CD4-positive, alpha-beta T cell (primary cell): ENCODE measurements at regions not wholly inside any gene's neighbourhood (a gene's known extent, or its start where the extent isn't known, plus 50 kb on each side); places are given as distances from the start of the nearest gene placed in this dataset.
"Not testable (repeated sequence)": the region's sequence is repeated elsewhere in the genome, so short reads cannot be mapped to it uniquely, and the experiment has no call there.

Experiments used
- ATAC-seq: fragments of 200-7000 bp; cut with Tn5 transposase; one replicate; pipeline ENCODE4 v1.10.0; 2022; ENCODE audit warnings: mild to moderate bottlenecking; ENCODE audit not compliant: poor library complexity
- CTCF ChIA-PET: fragments of 350-600 bp; sonication (Branson Sonifier 250); formaldehyde crosslinking; loops from one replicate; lab custom pipeline; 2021; ENCODE audit warnings: antibody characterized with exemption, inconsistent platforms; lab: Charles Lee
- POLR2A ChIA-PET: fragments of 350-600 bp; sonication (Branson Sonifier 250); formaldehyde crosslinking; loops from one replicate; lab custom pipeline; 2021; ENCODE audit warnings: antibody characterized with exemption, inconsistent platforms; lab: Charles Lee
- DNase-seq, 14 experiments: peaks; one replicate each; pipeline ENCODE4 v3.0.0-alpha.2; 2013 to 2020; ENCODE audit warnings: mixed read lengths in 2 of 14
- H3K27ac ChIP-seq, 2 donors: one replicate each; pipeline versions ENCODE4 v1.5.1 to v1.7.0; 2013; ENCODE audit warnings: low read length in 2 of 2, low read depth in 1 of 2, mild to moderate bottlenecking in 1 of 2
- H3K27me3 ChIP-seq, 2 experiments: 1 replicate in 1 of 2; 2 replicates in 1 of 2; pipeline versions ENCODE4 v1.6.1 to v1.7.0; 2013; ENCODE audit warnings: low read length in 2 of 2, control low read depth in 1 of 2, mild to moderate bottlenecking in 1 of 2, moderate library complexity in 1 of 2; ENCODE audit not compliant: insufficient read depth in 2 of 2, control insufficient read depth in 1 of 2
- H3K36me3 ChIP-seq: one replicate; pipeline ENCODE4 v1.6.1; 2013; ENCODE audit warnings: low read length, control low read depth; ENCODE audit not compliant: insufficient read depth
- H3K4me1 ChIP-seq: one replicate; pipeline ENCODE4 v1.6.1; 2013; ENCODE audit warnings: low read length, control low read depth; ENCODE audit not compliant: insufficient read depth
- H3K4me3 ChIP-seq: one replicate; pipeline ENCODE4 v1.5.1; 2013; ENCODE audit warnings: mild to moderate bottlenecking, low read length, moderate library complexity
- H3K9me3 ChIP-seq, 2 experiments: 1 replicate in 1 of 2; 2 replicates in 1 of 2; pipeline versions ENCODE4 v1.6.1 to v1.7.0; 2013; ENCODE audit warnings: low read length in 2 of 2, mild to moderate bottlenecking in 2 of 2, control low read depth in 1 of 2, moderate library complexity in 1 of 2; ENCODE audit not compliant: control insufficient read depth in 1 of 2, insufficient read depth in 1 of 2
- H3K27ac Mint-ChIP-seq: one replicate; pipeline ENCODE4 v1.8.0; 2020; ENCODE audit warnings: mixed read lengths
- H3K27me3 Mint-ChIP-seq: one replicate; pipeline ENCODE4 v1.8.0; 2021; ENCODE audit warnings: mixed read lengths
- H3K36me3 Mint-ChIP-seq: one replicate; pipeline ENCODE4 v1.8.0; 2021; ENCODE audit warnings: low read depth, mixed read lengths
- H3K4me1 Mint-ChIP-seq: one replicate; pipeline ENCODE4 v1.8.0; 2021; ENCODE audit warnings: low read depth, mixed read lengths
- H3K4me3 Mint-ChIP-seq: one replicate; pipeline ENCODE4 v1.8.0; 2020; ENCODE audit warnings: mild to moderate bottlenecking, mixed read lengths
- H3K9me3 Mint-ChIP-seq: one replicate; pipeline ENCODE4 v1.8.0; 2020; ENCODE audit warnings: mixed read lengths
- CTCF ChIP-seq: fragments of 200-600 bp; IDR thresholded peaks from one replicate; pipeline ENCODE4 v1.8.0; 2022; ENCODE audit warnings: antibody characterized with exemption, mild to moderate bottlenecking
- intact Hi-C, 2 experiments: fragments of 100-400 bp; cut with DNase I in 1 of 2; cut with micrococcal nuclease in 1 of 2; formaldehyde crosslinking; loops; one replicate each; pipeline versions ENCODE4 v1.15.1 to v1.9.0; 2023 to 2025; cut with DNase I, micrococcal nuclease

GRCh38 chr3:143175940-143176894 is 56.6 kb downstream of the CHST2 start:
- POLR2A ChIA-PET = interaction anchor here (1.5 kb wide), 1 partner anchor 21 kb away, joined by 4 read pairs; no protein-coding TSS in a partner anchor
- DNase-seq, ATAC-seq, intact Hi-C loops, H3K4me3 ChIP-seq, H3K27me3 ChIP-seq, H3K27ac ChIP-seq, H3K9me3 Mint-ChIP-seq, H3K9me3 ChIP-seq, H3K36me3 ChIP-seq, H3K36me3 Mint-ChIP-seq, H3K4me3 Mint-ChIP-seq, CTCF ChIA-PET, H3K27me3 Mint-ChIP-seq: not testable (repeated sequence)
- Mint-ChIP-seq H3K27ac (peak overlapping the region; percentile 61), H3K4me1 (peaks cover 58% of the 10 kb centered on the region)
- peaks cover 18% of the 10 kb centered on the region for H3K4me1 ChIP-seq

- H3K9me3 Mint-ChIP-seq, H3K4me1 ChIP-seq, POLR2A ChIA-PET, H3K4me3 Mint-ChIP-seq, DNase-seq, H3K4me3 ChIP-seq, H3K27me3 ChIP-seq, H3K36me3 Mint-ChIP-seq, H3K36me3 ChIP-seq, ATAC-seq, H3K27ac Mint-ChIP-seq, H3K9me3 ChIP-seq, intact Hi-C loops, H3K27ac ChIP-seq, H3K27me3 Mint-ChIP-seq, CTCF ChIA-PET: not testable (repeated sequence)
- peaks cover 49% of the 10 kb centered on the region for H3K4me1 Mint-ChIP-seq
Measured at GRCh38 chr3:143177965-143178364, 58.4 kb downstream of the CHST2 start.

- H3K9me3 Mint-ChIP-seq, intact Hi-C loops, H3K4me1 ChIP-seq, H3K36me3 Mint-ChIP-seq, H3K27me3 ChIP-seq, H3K4me3 ChIP-seq, H3K27ac ChIP-seq, H3K9me3 ChIP-seq, H3K4me3 Mint-ChIP-seq, H3K36me3 ChIP-seq, ATAC-seq, H3K27me3 Mint-ChIP-seq, CTCF ChIA-PET, H3K27ac Mint-ChIP-seq, DNase-seq: not testable (repeated sequence)
- peaks cover 53% of the 10 kb centered on the region for H3K4me1 Mint-ChIP-seq
- POLR2A ChIA-PET = interaction anchor here (0.6 kb wide), 1 partner anchor 179 kb away, joined by 3 read pairs; no protein-coding TSS in a partner anchor
Measured at GRCh38 chr3:143178775-143179548, 59.4 kb downstream of the CHST2 start.

- no peak for DNase-seq
- Histone ChIP-seq H3K27me3 (no peaks in the 10 kb centered on the region), H3K4me1 (peaks cover 8% of the 10 kb centered on the region), H3K9me3 (peaks cover 0 to 9% of the 10 kb centered on the region in 2 experiments), H3K4me3 (no peak overlapping the region), H3K36me3 (no peaks in the 10 kb centered on the region), H3K27ac (no peak overlapping the region)
- Mint-ChIP-seq H3K4me1 (peaks cover 52% of the 10 kb centered on the region), H3K4me3 (no peak overlapping the region), H3K36me3 (no peaks in the 10 kb centered on the region), H3K9me3 (no peaks in the 10 kb centered on the region), H3K27me3 (no peaks in the 10 kb centered on the region), H3K27ac (peak overlapping the region; percentile 19)
- POLR2A ChIA-PET = interaction anchor here (0.6 kb wide), 1 partner anchor 179 kb away, joined by 3 read pairs; no protein-coding TSS in a partner anchor
- CTCF ChIA-PET = no interaction called here
- intact Hi-C loops = no loop called here
- no peak for TF ChIP-seq CTCF
- no peak for ATAC-seq
Measured at GRCh38 chr3:143179603-143180002, 60.0 kb downstream of the CHST2 start.

GRCh38 chr3:143180860-143181259 is 61.3 kb downstream of the CHST2 start:
- H3K4me3 Mint-ChIP-seq, H3K36me3 ChIP-seq, H3K27me3 Mint-ChIP-seq, H3K27ac ChIP-seq, H3K4me3 ChIP-seq, ATAC-seq, intact Hi-C loops, H3K4me1 ChIP-seq, POLR2A ChIA-PET, DNase-seq, H3K27ac Mint-ChIP-seq, H3K36me3 Mint-ChIP-seq, CTCF ChIA-PET, H3K27me3 ChIP-seq, H3K9me3 Mint-ChIP-seq, H3K9me3 ChIP-seq: not testable (repeated sequence)
- peaks cover 42% of the 10 kb centered on the region for H3K4me1 Mint-ChIP-seq

- CTCF ChIA-PET, H3K27me3 ChIP-seq, DNase-seq, H3K4me3 ChIP-seq, H3K4me3 Mint-ChIP-seq, H3K27ac ChIP-seq, ATAC-seq, H3K27me3 Mint-ChIP-seq, H3K9me3 ChIP-seq, H3K36me3 Mint-ChIP-seq, H3K36me3 ChIP-seq, POLR2A ChIA-PET, intact Hi-C loops, H3K4me1 ChIP-seq, H3K9me3 Mint-ChIP-seq, H3K27ac Mint-ChIP-seq: not testable (repeated sequence)
- H3K4me1 Mint-ChIP-seq = peaks cover 42% of the 10 kb centered on the region
Measured at GRCh38 chr3:143181977-143182376, 62.4 kb downstream of the CHST2 start.
